HG02852 (cell line): ENCODE measurements at regions not wholly inside any gene's neighbourhood (a gene's known extent, or its start where the extent isn't known, plus 50 kb on each side); places are given as distances from the start of the nearest gene placed in this dataset.

ENCODE experiments used
- ATAC-seq: cut with Tn5 transposase; IDR thresholded peaks from one replicate; pipeline ENCODE4 v1.9.1; 2021; ENCODE audit warnings: mild to moderate bottlenecking, moderate library complexity; ENCODE audit not compliant: unreplicated experiment

GRCh38 chr2:19141234-19142004 is 217.0 kb downstream of the OSR1 start:
- ATAC-seq: no peak

GRCh38 chr2:19140463-19141208 is 217.8 kb downstream of the OSR1 start:
- ATAC-seq: no peak

GRCh38 chr2:19139386-19139785 is 219.0 kb downstream of the OSR1 start:
- no peak for ATAC-seq

- no peak for ATAC-seq
Observed at GRCh38 chr2:19138264-19138825, 220.1 kb downstream of the OSR1 start.

- ATAC-seq: no peak
Observed at GRCh38 chr2:19137433-19137832, 221.0 kb downstream of the OSR1 start.

GRCh38 chr2:19132967-19133366 is 225.5 kb downstream of the OSR1 start:
- no peak for ATAC-seq

GRCh38 chr2:19131871-19132270 is 226.6 kb downstream of the OSR1 start:
- ATAC-seq: no peak

GRCh38 chr2:19128148-19128547 is 230.3 kb downstream of the OSR1 start:
- no peak for ATAC-seq

GRCh38 chr2:19127616-19128015 is 230.8 kb downstream of the OSR1 start:
- no peak for ATAC-seq

GRCh38 chr2:19125901-19126680 is 232.3 kb downstream of the OSR1 start:
- no peak for ATAC-seq

- ATAC-seq: no peak
Observed at GRCh38 chr2:19124135-19124534, 234.3 kb downstream of the OSR1 start.

GRCh38 chr2:19123556-19123955 is 234.9 kb downstream of the OSR1 start:
- no peak for ATAC-seq

GRCh38 chr2:19122220-19122619 is 236.2 kb downstream of the OSR1 start:
- ATAC-seq: no peak

GRCh38 chr2:19120941-19121750 is 237.3 kb downstream of the OSR1 start:
- ATAC-seq: no peak

GRCh38 chr2:19120181-19120580 is 238.2 kb downstream of the OSR1 start:
- no peak for ATAC-seq

- ATAC-seq: no peak
Observed at GRCh38 chr2:19119326-19120001, 239.0 kb downstream of the OSR1 start.

- ATAC-seq: no peak
Observed at GRCh38 chr2:19116918-19117317, 241.5 kb downstream of the OSR1 start.

- no peak for ATAC-seq
Observed at GRCh38 chr2:19114754-19115231, 243.6 kb downstream of the OSR1 start.

GRCh38 chr2:19114126-19114525 is 244.3 kb downstream of the OSR1 start:
- ATAC-seq: no peak

- ATAC-seq: no peak
Observed at GRCh38 chr2:19111354-19111753, 247.1 kb downstream of the OSR1 start.
